B cell (primary cell): ENCODE measurements at regions not wholly inside any gene's neighbourhood (a gene's known extent, or its start where the extent isn't known, plus 50 kb on each side); places are given as distances from the start of the nearest gene placed in this dataset.

Source experiments
- ATAC-seq: fragments of 200-7000 bp; cut with Tn5 transposase; one replicate; pipeline ENCODE4 v1.10.0; 2021; ENCODE audit warnings: low read depth, mild to moderate bottlenecking, moderate number of reproducible peaks, moderate library complexity
- CTCF ChIA-PET: fragments of 350-600 bp; sonication (Branson Sonifier 250); formaldehyde crosslinking; loops from one replicate; lab custom pipeline; 2021; ENCODE audit warnings: antibody characterized with exemption, inconsistent platforms; lab: Charles Lee
- POLR2A ChIA-PET: fragments of 350-600 bp; sonication (Branson Sonifier 250); formaldehyde crosslinking; loops from one replicate; lab custom pipeline; 2021; ENCODE audit warnings: antibody characterized with exemption; lab: Charles Lee
- DNase-seq: peaks from one replicate; pipeline ENCODE4 v3.0.0; 2013
- H2AFZ ChIP-seq: 2 replicates; pipeline ENCODE4 v1.6.1; 2012; ENCODE audit warnings: mild to moderate bottlenecking, low read depth, low read length; ENCODE audit not compliant: insufficient read depth, poor library complexity, severe bottlenecking
- H3K27ac ChIP-seq, 2 donors: 1 replicate in 1 of 2; 2 replicates in 1 of 2; pipeline ENCODE4 v1.5.1; 2012 to 2013; ENCODE audit warnings: low read length in 2 of 2, mild to moderate bottlenecking in 2 of 2, moderate library complexity in 1 of 2
- H3K27me3 ChIP-seq, 4 experiments: fragments of 200-600 bp in 1 of 4; sonication (generic) in 1 of 4; replicated peaks in 1 of 4; 1 replicate in 2 of 4; 2 replicates in 2 of 4; pipeline versions ENCODE4 v1.6.1 to v1.7.0; 2013 to 2016; ENCODE audit warnings: low read length in 3 of 4, mild to moderate bottlenecking in 2 of 4, mixed read lengths in 1 of 4, moderate library complexity in 1 of 4; ENCODE audit not compliant: insufficient read depth in 4 of 4, control insufficient read depth in 3 of 4; ENCODE audit errors: control extremely low read depth in 1 of 4
- H3K36me3 ChIP-seq, 2 experiments: replicated peaks in 1 of 2; 1 replicate in 1 of 2; 2 replicates in 1 of 2; pipeline versions ENCODE4 v1.6.1 to v1.7.1; 2013; ENCODE audit warnings: low read length in 1 of 2; ENCODE audit not compliant: insufficient read depth in 2 of 2, control insufficient read depth in 1 of 2; ENCODE audit errors: control extremely low read depth in 1 of 2, extremely low read depth in 1 of 2
- H3K4me1 ChIP-seq, 2 donors: fragments of 200-600 bp in 1 of 2; sonication (generic) in 1 of 2; 1 replicate in 1 of 2; 2 replicates in 1 of 2; pipeline versions ENCODE4 v1.5.1 to v1.6.1; 2013 to 2017; ENCODE audit warnings: low read length in 2 of 2; ENCODE audit not compliant: control insufficient read depth in 2 of 2, insufficient read depth in 2 of 2
- H3K4me2 ChIP-seq: replicated peaks from 2 replicates; pipeline ENCODE3; 2012; ENCODE audit warnings: mild to moderate bottlenecking, low read depth, low read length; ENCODE audit not compliant: poor library complexity, severe bottlenecking
- H3K4me3 ChIP-seq, 5 experiments: fragments of 200-600 bp in 1 of 5; sonication (generic) in 1 of 5; 1 replicate in 3 of 5; 2 replicates in 2 of 5; pipeline versions ENCODE4 v1.5.1 to v1.7.0; 2011 to 2016; ENCODE audit warnings: low read length in 4 of 5, mild to moderate bottlenecking in 4 of 5, low read depth in 2 of 5, control low read depth in 1 of 5, moderate library complexity in 1 of 5; ENCODE audit not compliant: insufficient read depth in 1 of 5; ENCODE audit errors: control extremely low read depth in 1 of 5, extremely low read depth in 1 of 5
- H3K79me2 ChIP-seq: fragments of 200-600 bp; sonication (generic); one replicate; pipeline ENCODE4 v1.6.0; 2016; ENCODE audit warnings: low read length; ENCODE audit not compliant: control insufficient read depth, insufficient read depth
- H3K9ac ChIP-seq: fragments of 200-600 bp; sonication (generic); 2 replicates; pipeline ENCODE4 v1.6.1; 2017; ENCODE audit warnings: mild to moderate bottlenecking, low read length, moderate library complexity
- H3K9me3 ChIP-seq, 3 donors: one replicate each; pipeline versions ENCODE4 v1.6.1 to v1.7.1; 2013; ENCODE audit warnings: low read length in 2 of 3; ENCODE audit not compliant: control insufficient read depth in 2 of 3, insufficient read depth in 1 of 3; ENCODE audit errors: control extremely low read depth in 1 of 3
- H4K20me1 ChIP-seq: 2 replicates; pipeline ENCODE4 v1.6.0; 2012; ENCODE audit warnings: mild to moderate bottlenecking, low read length; ENCODE audit not compliant: insufficient read depth, control insufficient read depth, poor library complexity, severe bottlenecking
- H3K27ac Mint-ChIP-seq: one replicate; pipeline ENCODE4 v1.8.0; 2021; ENCODE audit warnings: mixed read lengths
- H3K27me3 Mint-ChIP-seq: one replicate; pipeline ENCODE4 v1.8.0; 2021; ENCODE audit warnings: mixed read lengths
- H3K4me1 Mint-ChIP-seq: one replicate; pipeline ENCODE4 v1.8.0; 2021; ENCODE audit warnings: mixed read lengths
- H3K4me3 Mint-ChIP-seq: one replicate; pipeline ENCODE4 v1.8.0; 2021; ENCODE audit warnings: mixed read lengths
- H3K9me3 Mint-ChIP-seq: one replicate; pipeline ENCODE4 v1.8.0; 2022; ENCODE audit warnings: mixed read lengths; ENCODE audit not compliant: insufficient read depth
- EZH2 ChIP-seq: IDR thresholded peaks from 2 replicates; pipeline ENCODE4 v1.6.1; 2012; ENCODE audit warnings: borderline replicate concordance, low read depth, mild to moderate bottlenecking, moderate library complexity, low read length; ENCODE audit not compliant: insufficient read depth, poor library complexity, severe bottlenecking
- WGBS: methylation state at CpG from one replicate; pipeline ENCODE4 v1.1.5; 2013; ENCODE audit warnings: missing lambda C conversion rate; ENCODE audit not compliant: insufficient coverage; 5-methylcytosine and 5-hydroxymethylcytosine counted together
- intact Hi-C: fragments of 100-400 bp; cut with micrococcal nuclease; formaldehyde crosslinking; loops from one replicate; pipeline ENCODE4 v1.10.0; 2022
- TF ChIP-seq, protein P1 (sequence below): fragments of 200-600 bp; IDR thresholded peaks from one replicate; pipeline ENCODE4 v1.8.0; 2022; ENCODE audit warnings: antibody characterized with exemption, mild to moderate bottlenecking

DNA sequence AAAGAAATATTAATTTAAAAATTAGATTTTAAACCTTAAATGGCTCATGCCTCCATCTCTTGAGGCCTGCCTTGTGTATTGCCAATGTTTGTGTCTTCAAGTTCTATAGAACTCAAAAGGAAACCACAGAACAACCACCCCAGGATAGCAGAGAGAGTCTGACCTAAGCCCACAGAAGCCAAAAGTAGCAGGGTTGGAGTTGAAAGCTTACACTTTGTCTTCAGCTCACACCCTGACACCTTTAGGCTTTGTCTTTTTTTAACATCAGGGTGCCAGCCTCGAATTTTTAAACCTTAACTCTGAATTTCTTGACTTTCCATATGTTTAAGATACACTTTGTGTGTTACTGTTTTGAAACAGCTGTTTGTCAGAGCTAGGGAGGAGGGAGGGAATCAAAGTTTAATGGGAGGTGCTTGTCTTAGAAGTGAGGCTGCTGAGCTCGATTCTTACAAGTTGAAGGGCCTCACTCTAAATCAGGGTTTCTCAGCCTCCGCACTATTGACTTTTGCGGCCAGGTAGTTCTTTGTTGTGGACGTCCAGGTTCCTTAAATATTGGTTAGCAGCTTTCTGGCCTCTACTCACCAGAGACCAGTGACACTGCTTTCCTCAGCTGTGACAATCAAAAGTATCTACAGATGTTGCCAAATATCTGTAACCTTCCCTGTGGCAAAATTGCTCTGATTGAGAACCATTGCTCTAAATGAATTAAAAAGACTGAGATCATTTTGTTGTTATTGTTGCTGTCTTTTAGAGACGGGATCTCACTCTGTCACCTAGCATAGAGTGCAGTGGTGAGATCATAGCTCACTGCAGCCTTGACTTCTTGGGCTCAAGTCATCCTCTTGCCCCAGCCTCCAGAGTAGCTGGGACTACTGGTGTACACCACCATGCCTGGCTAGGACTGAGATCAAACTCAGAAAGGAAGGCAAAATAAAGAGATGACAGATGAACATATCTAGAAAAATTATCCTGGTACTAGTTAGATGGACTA, 139.2 kb upstream of the EOMES start:
- POLR2A ChIA-PET, result no interaction called here
- no peaks in the 10 kb centered on the region for H3K79me2 ChIP-seq
- no peak overlapping the region for H3K4me3 ChIP-seq
- CTCF ChIA-PET, result no interaction called here
- intact Hi-C loops, result no loop called here
- no peak overlapping the region for H3K9ac ChIP-seq
- Mint-ChIP-seq H3K27me3 (no peaks in the 10 kb centered on the region), H3K9me3 (peaks cover 2% of the 10 kb centered on the region), H3K4me1 (no peaks in the 10 kb centered on the region), H3K4me3 (no peak overlapping the region), H3K27ac (no peak overlapping the region)
- H3K27me3 ChIP-seq, result no peaks in the 10 kb centered on the region
- H3K27ac ChIP-seq, result no peak overlapping the region
- no peak overlapping the region for H2AFZ ChIP-seq
- no peak overlapping the region for H3K4me2 ChIP-seq
- DNase-seq (no peak), ATAC-seq (no peak)
- WGBS, result 87% methylated on average over 5 of the region's 6 CpGs
- H3K4me1 ChIP-seq, result no peaks in the 10 kb centered on the region
- no peaks in the 10 kb centered on the region for H4K20me1 ChIP-seq
- H3K36me3 ChIP-seq, result no peaks in the 10 kb centered on the region
- TF ChIP-seq EZH2, result no peak
- TF ChIP-seq, protein P1, sequence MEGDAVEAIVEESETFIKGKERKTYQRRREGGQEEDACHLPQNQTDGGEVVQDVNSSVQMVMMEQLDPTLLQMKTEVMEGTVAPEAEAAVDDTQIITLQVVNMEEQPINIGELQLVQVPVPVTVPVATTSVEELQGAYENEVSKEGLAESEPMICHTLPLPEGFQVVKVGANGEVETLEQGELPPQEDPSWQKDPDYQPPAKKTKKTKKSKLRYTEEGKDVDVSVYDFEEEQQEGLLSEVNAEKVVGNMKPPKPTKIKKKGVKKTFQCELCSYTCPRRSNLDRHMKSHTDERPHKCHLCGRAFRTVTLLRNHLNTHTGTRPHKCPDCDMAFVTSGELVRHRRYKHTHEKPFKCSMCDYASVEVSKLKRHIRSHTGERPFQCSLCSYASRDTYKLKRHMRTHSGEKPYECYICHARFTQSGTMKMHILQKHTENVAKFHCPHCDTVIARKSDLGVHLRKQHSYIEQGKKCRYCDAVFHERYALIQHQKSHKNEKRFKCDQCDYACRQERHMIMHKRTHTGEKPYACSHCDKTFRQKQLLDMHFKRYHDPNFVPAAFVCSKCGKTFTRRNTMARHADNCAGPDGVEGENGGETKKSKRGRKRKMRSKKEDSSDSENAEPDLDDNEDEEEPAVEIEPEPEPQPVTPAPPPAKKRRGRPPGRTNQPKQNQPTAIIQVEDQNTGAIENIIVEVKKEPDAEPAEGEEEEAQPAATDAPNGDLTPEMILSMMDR, result no peak
- no peaks in the 10 kb centered on the region for H3K9me3 ChIP-seq

DNA sequence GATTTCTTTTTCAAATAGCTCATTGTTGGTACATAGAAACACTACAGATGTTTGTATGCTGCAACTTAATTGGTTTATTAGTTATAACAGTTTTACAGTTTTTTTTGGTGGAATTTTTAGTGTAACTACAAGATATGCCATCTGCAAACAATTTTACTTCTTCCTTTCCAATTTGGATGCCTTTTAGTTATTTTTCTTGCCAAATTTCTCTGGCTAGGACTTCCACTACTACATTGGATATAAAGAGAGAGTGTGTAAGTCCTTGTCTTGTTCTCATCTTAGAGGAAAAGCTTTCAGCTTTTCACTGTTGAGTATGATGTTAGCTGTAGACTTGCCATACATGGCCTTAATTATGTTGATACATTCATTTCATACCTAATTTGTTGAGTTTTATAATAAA, 143.6 kb upstream of the EOMES start:
- Histone ChIP-seq H3K36me3 (no peaks in the 10 kb centered on the region), H3K27me3 (no peaks in the 10 kb centered on the region), H3K4me3 (no peak overlapping the region), H3K4me2 (no peak overlapping the region), H3K9me3 (peaks cover 5 to 19% (median 5%) of the 10 kb centered on the region in 3 donors), H3K27ac (no peak overlapping the region), H3K9ac (no peak overlapping the region), H2AFZ (no peak overlapping the region), H3K4me1 (no peaks in the 10 kb centered on the region), H3K79me2 (no peaks in the 10 kb centered on the region), H4K20me1 (no peaks in the 10 kb centered on the region)
- H3K27me3 Mint-ChIP-seq, result no peaks in the 10 kb centered on the region
- TF ChIP-seq EZH2, result no peak
- TF ChIP-seq, protein P1, result no peak
- ChIA-PET CTCF (no interaction called here), POLR2A (no interaction called here)
- peaks cover 16% of the 10 kb centered on the region for H3K9me3 Mint-ChIP-seq
- intact Hi-C loops, result no loop called here
- H3K27ac Mint-ChIP-seq, result no peak overlapping the region
- no peaks in the 10 kb centered on the region for H3K4me1 Mint-ChIP-seq
- H3K4me3 Mint-ChIP-seq, result no peak overlapping the region
- DNase-seq (no peak), ATAC-seq (no peak)
